ENCODE measurements at regions not wholly inside any gene's neighbourhood (a gene's known extent, or its start where the extent isn't known, plus 50 kb on each side); places are given as distances from the start of the nearest gene placed in this dataset.

GRCh38 chrX:124764354-124764753 is 418.0 kb downstream of the SH2D1A start:
- RAD21 ChIA-PET (ENCODE audit: low non-redundant PET in 1 of 2, low total read pairs in 2 of 2, uncharacterized antibody in 2 of 2, unreplicated experiment in 2 of 2) = no interaction called here

More at GRCh38 chrX:124764354-124764753, 418.0 kb downstream of the SH2D1A start:
- no peaks in the 10 kb centered on the region for H3K4me1 ChIP-seq (ENCODE audit: control insufficient read depth in 1 of 2, insufficient read depth in 2 of 2, low read length in 2 of 2)
- POLR2A ChIA-PET = no interaction called here
- no peaks in the 10 kb centered on the region for H3K27me3 ChIP-seq (ENCODE audit: insufficient read depth, low read length)
- no peaks in the 10 kb centered on the region for H3K9me2 ChIP-seq (ENCODE audit: insufficient read depth)
- no peak overlapping the region for H3K4me2 ChIP-seq (ENCODE audit: low read length)
- ATAC-seq (no peak), DNase-seq (ENCODE audit: low read depth, low spot score) (no peak)
- intact Hi-C loops (cut with micrococcal nuclease) = no loop called here
- H3K4me3 ChIP-seq (replicated peaks in 1 of 2; ENCODE audit: low read depth in 1 of 2, low read length in 2 of 2) = no peak overlapping the region
- CTCF ChIA-PET = no interaction called here
- no peak overlapping the region for H3K27ac ChIP-seq (ENCODE audit: low read depth, low read length)
- no peaks in the 10 kb centered on the region for H3K9me3 ChIP-seq (ENCODE audit: control insufficient read depth in 1 of 2, insufficient read depth in 1 of 2, low read depth in 1 of 2, low read length in 2 of 2)
- no peaks in the 10 kb centered on the region for H3K36me3 ChIP-seq (ENCODE audit: control insufficient read depth in 1 of 2, insufficient read depth in 2 of 2, low read length in 2 of 2)
- no peaks in the 10 kb centered on the region for H4K20me1 ChIP-seq (ENCODE audit: insufficient read depth)
- BruUV-seq (replicated peaks) = no TSS peak
- no peak overlapping the region for H3K9ac ChIP-seq (ENCODE audit: low read length)
- H3K79me2 ChIP-seq (ENCODE audit: insufficient read depth, low read length) = no peaks in the 10 kb centered on the region
- TF ChIP-seq SIN3A (IDR thresholded peaks at IDR 0.05; ENCODE audit: low read depth) (no peak), EGR1 (IDR thresholded peaks at IDR 0.05; ENCODE audit: low read depth) (no peak), POLR2A (IDR thresholded peaks at IDR 0.05; ENCODE audit: borderline replicate concordance, extremely low read depth, insufficient read depth, insufficient read length) (no peak), ZNF274 (IDR thresholded peaks at IDR 0.05; ENCODE audit: low read depth, low read length) (no peak), SRF (IDR thresholded peaks at IDR 0.05; ENCODE audit: low read depth) (no peak), SP1 (IDR thresholded peaks at IDR 0.05; ENCODE audit: low read depth) (no peak), FOSL1 (IDR thresholded peaks at IDR 0.05; ENCODE audit: low read depth) (no peak), CTCF (IDR thresholded peaks at IDR 0.05 in 2 of 3, conservative IDR thresholded peaks at IDR 0.05 in 1 of 3; ENCODE audit: borderline replicate concordance in 1 of 3, insufficient read depth in 1 of 3, low read depth in 2 of 3, low read length in 2 of 3) (no peak), MAX (IDR thresholded peaks at IDR 0.05) (no peak), ATF3 (IDR thresholded peaks at IDR 0.05) (no peak), ELF1 (IDR thresholded peaks at IDR 0.05; ENCODE audit: borderline replicate concordance, low read depth) (no peak), POLR2AphosphoS5 (IDR thresholded peaks at IDR 0.05; ENCODE audit: low read depth, low read length) (no peak), YY1 (IDR thresholded peaks at IDR 0.05; ENCODE audit: extremely low read depth, insufficient replicate concordance, low read depth, low read length) (no peak), EZH2phosphoT487 (IDR thresholded peaks at IDR 0.05; ENCODE audit: borderline replicate concordance) (no peak), CBX3 (IDR thresholded peaks at IDR 0.05; ENCODE audit: low read depth) (no peak), RAD21 (IDR thresholded peaks at IDR 0.05; ENCODE audit: low read depth) (no peak), CEBPB (IDR thresholded peaks at IDR 0.05; ENCODE audit: low read depth) (no peak), JUND (IDR thresholded peaks at IDR 0.05) (no peak)
- H2AFZ ChIP-seq (ENCODE audit: low read depth, low read length, poor library complexity, severe bottlenecking) = no peak overlapping the region

All from HCT116 (cell line).